OCI-LY3 (cell line): ENCODE measurements at regions not wholly inside any gene's neighbourhood (a gene's known extent, or its start where the extent isn't known, plus 50 kb on each side); places are given as distances from the start of the nearest gene placed in this dataset.

Source experiments
- H2AFZ ChIP-seq: fragments of 200-600, 300-600 bp; shearing (Covaris generic); 2 replicates; pipeline ENCODE4 v1.6.0; 2014; ENCODE audit warnings: antibody characterized with exemption, low read depth, low read length
- H3K27ac ChIP-seq: fragments of 200-600, 300-600 bp; sonication (generic); 2 replicates; pipeline ENCODE4 v1.5.1; 2014; ENCODE audit warnings: mild to moderate bottlenecking, low read length, moderate library complexity, mixed read lengths
- H3K27me3 ChIP-seq: fragments of 200-600, 300-600 bp; sonication (generic); 2 replicates; pipeline ENCODE4 v1.6.1; 2014; ENCODE audit warnings: low read depth, low read length, mixed read lengths
- H3K36me3 ChIP-seq: fragments of 200-600, 300-600 bp; sonication (generic); replicated peaks from 2 replicates; pipeline ENCODE3; 2014; ENCODE audit warnings: low read depth, low read length, mixed read lengths
- H3K4me1 ChIP-seq: fragments of 300-600, 200-600 bp; sonication (generic); 2 replicates; pipeline ENCODE4 v1.6.1; 2014; ENCODE audit warnings: low read length, mixed read lengths
- H3K4me2 ChIP-seq: fragments of 200-600, 300-600 bp; sonication (generic); 2 replicates; pipeline ENCODE4 v1.6.1; 2014; ENCODE audit warnings: low read length, mixed read lengths
- H3K4me3 ChIP-seq: fragments of 300-600, 200-600 bp; sonication (generic); 2 replicates; pipeline ENCODE4 v1.5.1; 2014; ENCODE audit warnings: antibody characterized with exemption, mild to moderate bottlenecking, low read length, moderate library complexity
- H3K79me2 ChIP-seq: fragments of 300-600, 200-600 bp; shearing (Covaris generic); 2 replicates; pipeline ENCODE4 v1.6.1; 2014; ENCODE audit warnings: mild to moderate bottlenecking, low read length, mixed read lengths
- H3K9ac ChIP-seq: fragments of 300-600, 200-600 bp; shearing (Covaris generic); 2 replicates; pipeline ENCODE4 v1.6.0; 2014; ENCODE audit warnings: mild to moderate bottlenecking, low read length, moderate library complexity
- H3K9me3 ChIP-seq: fragments of 200-600, 300-600 bp; shearing (Covaris generic); 2 replicates; pipeline ENCODE4 v1.6.1; 2014; ENCODE audit warnings: low read length, mixed read lengths; ENCODE audit not compliant: insufficient read depth
- H4K20me1 ChIP-seq: fragments of 200-600, 300-600 bp; sonication (generic); 2 replicates; pipeline ENCODE4 v1.6.1; 2016; ENCODE audit warnings: low read length, mixed read lengths; ENCODE audit not compliant: insufficient read depth
- CTCF ChIP-seq: fragments of 200-600, 300-600 bp; sonication (generic); IDR thresholded peaks from 2 replicates; pipeline ENCODE4 v1.5.1; 2014; ENCODE audit warnings: antibody characterized with exemption, low read length, low read depth
- EZH2phosphoT487 ChIP-seq: fragments of 200-600 bp; shearing (Covaris generic); IDR thresholded peaks from 2 replicates; pipeline ENCODE4 v1.6.1; 2018; ENCODE audit warnings: antibody characterized with exemption, mixed run types, low read depth

- H3K9me3 ChIP-seq = no peaks in the 10 kb centered on the region; the same call in 1 of the 2 replicates
- H3K4me1 ChIP-seq = no peaks in the 10 kb centered on the region
- no peaks in the 10 kb centered on the region for H3K79me2 ChIP-seq
- H3K36me3 ChIP-seq = no peaks in the 10 kb centered on the region
- H3K4me3 ChIP-seq = no peak overlapping the region
- TF ChIP-seq CTCF = no peak
- TF ChIP-seq EZH2phosphoT487 = no peak
- H3K9ac ChIP-seq = no peak overlapping the region
- H3K4me2 ChIP-seq = no peak overlapping the region
- no peak overlapping the region for H2AFZ ChIP-seq
- H3K27ac ChIP-seq = no peak overlapping the region
- H4K20me1 ChIP-seq = no peaks in the 10 kb centered on the region
- H3K27me3 ChIP-seq = peaks cover 17% of the 10 kb centered on the region; the same call in 1 of the 2 replicates
Measured at GRCh38 chr18:61714421-61714820, 178.4 kb downstream of the RNF152 start.

DNA sequence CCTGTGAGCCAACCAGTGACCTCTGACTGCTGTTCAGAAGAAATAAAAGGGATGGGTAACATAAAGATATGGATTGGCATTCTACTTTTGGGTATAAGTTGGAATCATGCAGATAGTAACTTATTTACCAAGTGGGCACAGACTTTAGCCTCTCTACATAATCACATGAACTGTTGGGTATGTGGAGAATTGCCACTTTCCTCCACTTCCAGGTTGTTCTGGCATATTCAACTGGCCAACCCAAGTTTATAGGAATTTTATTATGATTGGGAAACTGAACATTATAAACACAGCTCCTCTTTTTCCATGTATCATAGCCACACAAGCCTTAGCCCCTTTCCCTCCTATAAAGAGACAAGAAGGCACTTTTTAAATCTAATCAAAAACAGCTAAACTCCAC lies 179.3 kb downstream of the RNF152 start:
- H4K20me1 ChIP-seq = no peaks in the 10 kb centered on the region
- H3K4me1 ChIP-seq = no peaks in the 10 kb centered on the region
- H2AFZ ChIP-seq = no peak overlapping the region
- no peaks in the 10 kb centered on the region for H3K79me2 ChIP-seq
- H3K9ac ChIP-seq = no peak overlapping the region
- H3K27me3 ChIP-seq = peaks cover 19% of the 10 kb centered on the region; the same call in 1 of the 2 replicates
- TF ChIP-seq EZH2phosphoT487 (no peak), CTCF (no peak)
- H3K27ac ChIP-seq = no peak overlapping the region
- H3K36me3 ChIP-seq = no peaks in the 10 kb centered on the region
- no peaks in the 10 kb centered on the region; the same call in 1 of the 2 replicates for H3K9me3 ChIP-seq
- H3K4me3 ChIP-seq = no peak overlapping the region
- H3K4me2 ChIP-seq = no peak overlapping the region

DNA sequence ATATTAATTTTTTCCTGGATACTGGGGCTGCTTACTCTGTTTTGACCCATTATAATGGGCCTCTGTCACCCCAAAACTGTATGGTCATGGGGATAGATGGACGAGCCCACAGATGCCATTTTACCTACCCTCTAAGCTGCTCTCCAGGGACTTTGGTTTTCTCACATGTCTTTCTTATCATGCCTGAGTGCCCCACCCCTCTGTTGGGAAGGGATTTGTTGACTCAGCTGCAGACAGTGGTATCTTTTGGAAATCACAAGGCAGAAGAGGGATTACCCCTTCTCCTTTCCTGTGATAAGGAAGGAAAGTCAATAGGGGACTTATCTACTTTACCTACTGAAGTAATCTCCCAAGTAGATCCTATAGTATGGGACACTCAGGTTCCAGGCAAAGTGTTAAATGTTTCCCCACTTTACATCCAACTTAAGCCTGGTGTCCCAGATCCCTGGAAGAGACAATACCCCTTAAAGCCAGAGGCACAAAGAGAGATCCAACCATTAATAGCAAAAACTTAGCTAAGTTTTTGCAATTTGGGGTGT lies 182.7 kb downstream of the RNF152 start:
- H3K27ac ChIP-seq = no peak overlapping the region
- TF ChIP-seq EZH2phosphoT487 (no peak), CTCF (no peak)
- no peak overlapping the region for H3K4me3 ChIP-seq

GRCh38 chr18:61706276-61706915 lies 186.4 kb downstream of the RNF152 start:
- H3K27me3 ChIP-seq = peaks cover 52% of the 10 kb centered on the region
- H3K27ac ChIP-seq = no peak overlapping the region
- TF ChIP-seq EZH2phosphoT487 (no peak), CTCF (no peak)
- H3K9me3 ChIP-seq = no peaks in the 10 kb centered on the region; the same call in 1 of the 2 replicates
- no peak overlapping the region for H3K9ac ChIP-seq
- no peaks in the 10 kb centered on the region for H3K4me1 ChIP-seq
- no peaks in the 10 kb centered on the region for H4K20me1 ChIP-seq
- no peak overlapping the region for H3K4me2 ChIP-seq
- H2AFZ ChIP-seq = no peak overlapping the region
- no peaks in the 10 kb centered on the region for H3K36me3 ChIP-seq
- H3K79me2 ChIP-seq = no peaks in the 10 kb centered on the region
- no peak overlapping the region for H3K4me3 ChIP-seq

More for the DNA sequence above, 182.7 kb downstream of the RNF152 start:
- H3K79me2 ChIP-seq = no peaks in the 10 kb centered on the region
- no peaks in the 10 kb centered on the region for H3K4me1 ChIP-seq
- no peak overlapping the region for H3K9ac ChIP-seq
- H3K27me3 ChIP-seq = peaks cover 37% of the 10 kb centered on the region; the same call in 1 of the 2 replicates
- no peak overlapping the region for H2AFZ ChIP-seq
- H3K4me2 ChIP-seq = no peak overlapping the region
- H3K9me3 ChIP-seq = no peaks in the 10 kb centered on the region; the same call in 1 of the 2 replicates
- H4K20me1 ChIP-seq = no peaks in the 10 kb centered on the region
- H3K36me3 ChIP-seq = no peaks in the 10 kb centered on the region
